ENCODE measurements at regions not wholly inside any gene's neighbourhood (a gene's known extent, or its start where the extent isn't known, plus 50 kb on each side); places are given as distances from the start of the nearest gene placed in this dataset.

GRCh38 chr7:41858201-41858600 lies 155.3 kb upstream of the INHBA start:
- Histone ChIP-seq H3K9ac (ENCODE audit: insufficient read depth, low read depth, low read length) (no peak overlapping the region), H3K4me3 (replicated peaks in 1 of 3; ENCODE audit: insufficient read depth in 1 of 3, low read depth in 2 of 3, low read length in 3 of 3) (no peak overlapping the region), H3K36me3 (replicated peaks in 1 of 2; ENCODE audit: control insufficient read depth in 1 of 2, insufficient read depth in 2 of 2, low read length in 2 of 2) (no peaks in the 10 kb centered on the region), H3K27ac (ENCODE audit: extremely low read length, insufficient read depth, low read length) (no peak overlapping the region), H3K4me1 (ENCODE audit: insufficient read depth, low read length) (no peaks in the 10 kb centered on the region), H3K27me3 (ENCODE audit: control insufficient read depth in 1 of 2, insufficient read depth in 2 of 2, low read length in 2 of 2) (no peaks in the 10 kb centered on the region), H3K4me2 (ENCODE audit: low read depth, low read length) (no peak overlapping the region), H3K79me2 (ENCODE audit: insufficient read depth, low read length) (no peaks in the 10 kb centered on the region), H2AFZ (ENCODE audit: low read length) (no peak overlapping the region), H4K20me1 (ENCODE audit: insufficient read depth, low read length) (no peaks in the 10 kb centered on the region), H3K9me3 (ENCODE audit: low read length) (no peaks in the 10 kb centered on the region; the same call in 1 of the 2 replicates)
- WGBS (ENCODE audit: low lambda C conversion rate), result 0% methylated on average over 2 of the region's 2 CpGs
- in situ Hi-C loops (cut with HindIII; ENCODE audit: extremely low pct_ligation_motif_present, low pct_unique_long_range_greater_than_20kb) (no loop called here), intact Hi-C loops (cut with micrococcal nuclease; ENCODE audit: unreplicated experiment) (no loop called here)
- TF ChIP-seq ZNF639 (CRISPR knock-in tag; conservative IDR thresholded peaks at IDR 0.05) (no peak), ZNF780A (CRISPR knock-in tag; IDR thresholded peaks at IDR 0.05) (no peak), ZNF576 (CRISPR knock-in tag; IDR thresholded peaks at IDR 0.05) (no peak), ZNF3 (CRISPR knock-in tag; IDR thresholded peaks at IDR 0.05) (no peak)
- TF ChIP-seq, protein P1, sequence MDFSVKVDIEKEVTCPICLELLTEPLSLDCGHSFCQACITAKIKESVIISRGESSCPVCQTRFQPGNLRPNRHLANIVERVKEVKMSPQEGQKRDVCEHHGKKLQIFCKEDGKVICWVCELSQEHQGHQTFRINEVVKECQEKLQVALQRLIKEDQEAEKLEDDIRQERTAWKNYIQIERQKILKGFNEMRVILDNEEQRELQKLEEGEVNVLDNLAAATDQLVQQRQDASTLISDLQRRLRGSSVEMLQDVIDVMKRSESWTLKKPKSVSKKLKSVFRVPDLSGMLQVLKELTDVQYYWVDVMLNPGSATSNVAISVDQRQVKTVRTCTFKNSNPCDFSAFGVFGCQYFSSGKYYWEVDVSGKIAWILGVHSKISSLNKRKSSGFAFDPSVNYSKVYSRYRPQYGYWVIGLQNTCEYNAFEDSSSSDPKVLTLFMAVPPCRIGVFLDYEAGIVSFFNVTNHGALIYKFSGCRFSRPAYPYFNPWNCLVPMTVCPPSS (IDR thresholded peaks at IDR 0.05), result no peak
- TF ChIP-seq, protein P2, sequence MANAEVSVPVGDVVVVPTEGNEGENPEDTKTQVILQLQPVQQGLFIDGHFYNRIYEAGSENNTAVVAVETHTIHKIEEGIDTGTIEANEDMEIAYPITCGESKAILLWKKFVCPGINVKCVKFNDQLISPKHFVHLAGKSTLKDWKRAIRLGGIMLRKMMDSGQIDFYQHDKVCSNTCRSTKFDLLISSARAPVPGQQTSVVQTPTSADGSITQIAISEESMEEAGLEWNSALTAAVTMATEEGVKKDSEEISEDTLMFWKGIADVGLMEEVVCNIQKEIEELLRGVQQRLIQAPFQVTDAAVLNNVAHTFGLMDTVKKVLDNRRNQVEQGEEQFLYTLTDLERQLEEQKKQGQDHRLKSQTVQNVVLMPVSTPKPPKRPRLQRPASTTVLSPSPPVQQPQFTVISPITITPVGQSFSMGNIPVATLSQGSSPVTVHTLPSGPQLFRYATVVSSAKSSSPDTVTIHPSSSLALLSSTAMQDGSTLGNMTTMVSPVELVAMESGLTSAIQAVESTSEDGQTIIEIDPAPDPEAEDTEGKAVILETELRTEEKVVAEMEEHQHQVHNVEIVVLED (CRISPR knock-in tag; IDR thresholded peaks at IDR 0.05; ENCODE audit: borderline replicate concordance), result no peak
- TF ChIP-seq, protein P3, sequence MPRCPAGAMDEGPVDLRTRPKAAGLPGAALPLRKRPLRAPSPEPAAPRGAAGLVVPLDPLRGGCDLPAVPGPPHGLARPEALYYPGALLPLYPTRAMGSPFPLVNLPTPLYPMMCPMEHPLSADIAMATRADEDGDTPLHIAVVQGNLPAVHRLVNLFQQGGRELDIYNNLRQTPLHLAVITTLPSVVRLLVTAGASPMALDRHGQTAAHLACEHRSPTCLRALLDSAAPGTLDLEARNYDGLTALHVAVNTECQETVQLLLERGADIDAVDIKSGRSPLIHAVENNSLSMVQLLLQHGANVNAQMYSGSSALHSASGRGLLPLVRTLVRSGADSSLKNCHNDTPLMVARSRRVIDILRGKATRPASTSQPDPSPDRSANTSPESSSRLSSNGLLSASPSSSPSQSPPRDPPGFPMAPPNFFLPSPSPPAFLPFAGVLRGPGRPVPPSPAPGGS (CRISPR knock-in tag; IDR thresholded peaks at IDR 0.05), result no peak
- ATAC-seq (no peak), DNase-seq (ENCODE audit: low spot score) (no peak), FAIRE-seq (no peak)
- no TSS peak for BruUV-seq (replicated peaks)
- POLR2A ChIA-PET, result no interaction called here
- CTCF ChIA-PET (ENCODE audit: low intra/inter-chr PET ratio, low total read pairs), result no interaction called here

Data from HepG2 (cell line).